Liver (tissue), 3 donors: ENCODE measurements at regions not wholly inside any gene's neighbourhood (a gene's known extent, or its start where the extent isn't known, plus 50 kb on each side); places are given as distances from the start of the nearest gene placed in this dataset.
"Not testable (repeated sequence)": the region's sequence is repeated elsewhere in the genome, so short reads cannot be mapped to it uniquely, and the experiment has no call there.

Experiments used
- ATF3 ChIP-seq: IDR thresholded peaks from 2 replicates; pipeline ENCODE4 v1.6.1; 2016; ENCODE audit warnings: antibody characterized with exemption
- CTCF ChIP-seq: fragments of 150-350 bp; IDR thresholded peaks from 2 replicates; pipeline ENCODE4 v1.5.1; 2017; ENCODE audit warnings: improper control_type of control experiment, low read depth, low read length; ENCODE audit not compliant: missing input control
- EGR1 ChIP-seq, 2 donors: IDR thresholded peaks; 2 replicates each; pipeline ENCODE4 v1.6.1; 2016 to 2018; ENCODE audit warnings: antibody characterized with exemption in 2 of 2, low read depth in 2 of 2
- GABPA ChIP-seq, 2 donors: IDR thresholded peaks in 1 of 2; conservative IDR thresholded peaks in 1 of 2; 2 replicates each; pipeline ENCODE4 v1.6.1; 2016; ENCODE audit warnings: antibody characterized with exemption in 2 of 2, mild to moderate bottlenecking in 1 of 2, moderate library complexity in 1 of 2
- HNF4G ChIP-seq: IDR thresholded peaks from 2 replicates; pipeline ENCODE4 v1.6.1; 2016; ENCODE audit warnings: antibody characterized with exemption
- JUND ChIP-seq, 2 donors: IDR thresholded peaks; 2 replicates each; pipeline ENCODE4 v1.6.1; 2016; ENCODE audit warnings: antibody characterized with exemption in 2 of 2
- MAX ChIP-seq: IDR thresholded peaks from 2 replicates; pipeline ENCODE4 v1.6.1; 2016; ENCODE audit warnings: antibody characterized with exemption
- RAD21 ChIP-seq, 2 donors: IDR thresholded peaks; 2 replicates each; pipeline ENCODE4 v1.6.1; 2016; ENCODE audit warnings: antibody characterized with exemption in 2 of 2, mild to moderate bottlenecking in 2 of 2
- REST ChIP-seq: IDR thresholded peaks from 2 replicates; pipeline ENCODE4 v1.6.1; 2016; ENCODE audit warnings: antibody characterized with exemption, mild to moderate bottlenecking
- SP1 ChIP-seq: IDR thresholded peaks from 2 replicates; pipeline ENCODE4 v1.6.1; 2018; ENCODE audit warnings: antibody characterized with exemption, mild to moderate bottlenecking
- TAF1 ChIP-seq: conservative IDR thresholded peaks from 2 replicates; pipeline ENCODE4 v1.6.1; 2016; ENCODE audit warnings: antibody characterized with exemption, mild to moderate bottlenecking
- ZBTB33 ChIP-seq: IDR thresholded peaks from 2 replicates; pipeline ENCODE4 v1.6.1; 2016; ENCODE audit warnings: antibody characterized with exemption
- donor health status: healthy.
- donor health status: healthy.

GRCh38 chr5:37943136-37943535, 103.3 kb upstream of the GDNF start:
- not testable (repeated sequence) for TF ChIP-seq RAD21 (IDR thresholded peaks at IDR 0.05); CTCF; TAF1; ATF3; ZBTB33; HNF4G; REST; JUND (IDR thresholded peaks at IDR 0.05); MAX; SP1; EGR1 (IDR thresholded peaks at IDR 0.05; ENCODE audit: low read depth in 2 of 2); GABPA (IDR thresholded peaks at IDR 0.05 in 1 of 2, conservative IDR thresholded peaks at IDR 0.05 in 1 of 2)
